HEK293 (cell line): ENCODE measurements at regions not wholly inside any gene's neighbourhood (a gene's known extent, or its start where the extent isn't known, plus 50 kb on each side); places are given as distances from the start of the nearest gene placed in this dataset.

ENCODE experiments used
- CTCF ChIA-PET: fragments of 350-600 bp; formaldehyde crosslinking; extraction: SDS; loops from one replicate; lab custom pipeline; 2021; ENCODE audit warnings: antibody characterized with exemption; lab: Yijun Ruan, JAX
- POLR2A ChIA-PET: fragments of 300-600 bp; formaldehyde crosslinking; extraction: SDS; loops from one replicate; lab custom pipeline; 2020; ENCODE audit warnings: antibody characterized with exemption, inconsistent platforms; lab: Yijun Ruan, JAX
- H3K27ac ChIP-seq: fragments of 200-500 bp; sonication (Bioruptor generic); 2 replicates; pipeline ENCODE4 v1.5.1; 2014; ENCODE audit warnings: low read depth, low read length, control low read depth, inconsistent platforms; ENCODE audit errors: extremely low read depth
- H3K36me3 ChIP-seq, 2 experiments: fragments of 200-500 bp in 1 of 2; sonication (Bioruptor generic) in 1 of 2; 1 replicate in 1 of 2; 2 replicates in 1 of 2; pipeline ENCODE4 v1.5.1; 2014 to 2017; ENCODE audit warnings: inconsistent platforms in 2 of 2, low read length in 2 of 2; ENCODE audit not compliant: control insufficient read depth in 2 of 2, insufficient read depth in 1 of 2
- H3K4me1 ChIP-seq: fragments of 200-500 bp; sonication (Bioruptor generic); 2 replicates; pipeline ENCODE4 v1.5.1; 2014; ENCODE audit warnings: mild to moderate bottlenecking, low read length, inconsistent platforms; ENCODE audit not compliant: control insufficient read depth, insufficient read depth
- H3K4me3 ChIP-seq: 2 replicates; pipeline ENCODE4 v1.5.1; 2011; ENCODE audit warnings: low read depth, mild to moderate bottlenecking, control low read depth, low read length, moderate library complexity
- H3K9me3 ChIP-seq: fragments of 200-500 bp; sonication (Bioruptor generic); 2 replicates; pipeline ENCODE4 v1.5.1; 2014; ENCODE audit warnings: low read depth, low read length, inconsistent platforms; ENCODE audit not compliant: control insufficient read depth, insufficient read depth
- FEZF1 ChIP-seq: fragments of 450-650 bp; formaldehyde crosslinking; IDR thresholded peaks from 2 replicates; pipeline ENCODE4 v1.5.1; 2016; ENCODE audit warnings: missing biosample characterization, missing genetic modification characterization
- MEIS1 ChIP-seq: sonication (generic); formaldehyde crosslinking; IDR thresholded peaks from 2 replicates; pipeline ENCODE4 v1.8.1; 2022; ENCODE audit warnings: missing genetic modification reagents, mild to moderate bottlenecking, borderline replicate concordance
- MYNN ChIP-seq: fragments of 450-650 bp; formaldehyde crosslinking; IDR thresholded peaks from 2 replicates; pipeline ENCODE4 v1.5.1; 2016; ENCODE audit warnings: missing biosample characterization, missing genetic modification characterization, borderline replicate concordance
- SALL2 ChIP-seq: fragments of 450-650 bp; formaldehyde crosslinking; IDR thresholded peaks from 2 replicates; pipeline ENCODE4 v1.5.0; 2017; ENCODE audit warnings: missing biosample characterization, mild to moderate bottlenecking, missing genetic modification characterization, borderline replicate concordance
- SP2 ChIP-seq: fragments of 450-650 bp; formaldehyde crosslinking; IDR thresholded peaks from 2 replicates; pipeline ENCODE4 v1.5.1; 2016; ENCODE audit warnings: missing biosample characterization, missing genetic modification characterization
- WT1 ChIP-seq: fragments of 450-650 bp; formaldehyde crosslinking; IDR thresholded peaks from 2 replicates; pipeline ENCODE4 v1.5.1; 2016; ENCODE audit warnings: missing biosample characterization, missing genetic modification characterization
- YY2 ChIP-seq: fragments of 450-650 bp; formaldehyde crosslinking; IDR thresholded peaks from 2 replicates; pipeline ENCODE4 v1.5.1; 2016; ENCODE audit warnings: missing biosample characterization, missing genetic modification characterization
- ZBTB21 ChIP-seq: fragments of 450-650 bp; formaldehyde crosslinking; IDR thresholded peaks from 2 replicates; pipeline ENCODE4 v1.5.1; 2017; ENCODE audit warnings: missing biosample characterization, missing genetic modification characterization
- ZNF121 ChIP-seq: fragments of 450-650 bp; formaldehyde crosslinking; IDR thresholded peaks from 2 replicates; pipeline ENCODE4 v1.5.1; 2016; ENCODE audit warnings: missing biosample characterization, missing genetic modification characterization
- ZNF174 ChIP-seq: fragments of 450-650 bp; formaldehyde crosslinking; IDR thresholded peaks from 2 replicates; pipeline ENCODE4 v1.5.0; 2017; ENCODE audit warnings: missing biosample characterization, mild to moderate bottlenecking, missing genetic modification characterization
- ZNF184 ChIP-seq: fragments of 450-650 bp; IDR thresholded peaks from 2 replicates; pipeline ENCODE4 v1.5.1; 2018; ENCODE audit warnings: missing biosample characterization, mild to moderate bottlenecking, missing genetic modification characterization
- ZNF335 ChIP-seq: fragments of 450-650 bp; formaldehyde crosslinking; conservative IDR thresholded peaks from 2 replicates; pipeline ENCODE4 v1.5.1; 2016; ENCODE audit warnings: missing biosample characterization, missing genetic modification characterization
- ZNF354C ChIP-seq: fragments of 450-650 bp; formaldehyde crosslinking; IDR thresholded peaks from 2 replicates; pipeline ENCODE4 v1.5.1; 2016; ENCODE audit warnings: missing biosample characterization, missing genetic modification characterization, low read depth, borderline replicate concordance
- ZNF366 ChIP-seq: fragments of 450-650 bp; formaldehyde crosslinking; conservative IDR thresholded peaks from 2 replicates; pipeline ENCODE4 v1.5.1; 2016; ENCODE audit warnings: missing biosample characterization, missing genetic modification characterization
- ZNF37A ChIP-seq: fragments of 450-650 bp; IDR thresholded peaks from 2 replicates; pipeline ENCODE4 v1.5.1; 2018; ENCODE audit warnings: missing biosample characterization, missing genetic modification characterization
- ZNF530 ChIP-seq: fragments of 450-650 bp; formaldehyde crosslinking; IDR thresholded peaks from 2 replicates; pipeline ENCODE4 v1.5.1; 2016; ENCODE audit warnings: low read depth, missing biosample characterization, missing genetic modification characterization
- ZNF571 ChIP-seq: fragments of 450-650 bp; formaldehyde crosslinking; IDR thresholded peaks from 2 replicates; pipeline ENCODE4 v1.5.0; 2017; ENCODE audit warnings: missing biosample characterization, missing genetic modification characterization
- ZNF660 ChIP-seq: fragments of 450-650 bp; IDR thresholded peaks from 2 replicates; pipeline ENCODE4 v1.5.1; 2018; ENCODE audit warnings: missing biosample characterization, mild to moderate bottlenecking, missing genetic modification characterization
- ZNF76 ChIP-seq: fragments of 450-650 bp; formaldehyde crosslinking; IDR thresholded peaks from 2 replicates; pipeline ENCODE4; 2016; ENCODE audit warnings: low read depth, missing biosample characterization, missing genetic modification characterization, borderline replicate concordance
- ZSCAN30 ChIP-seq: fragments of 450-650 bp; IDR thresholded peaks from 2 replicates; pipeline ENCODE4 v1.5.1; 2018; ENCODE audit warnings: missing biosample characterization, mild to moderate bottlenecking, missing genetic modification characterization, moderate library complexity
- TF ChIP-seq, protein P1 (sequence below): fragments of 450-650 bp; formaldehyde crosslinking; IDR thresholded peaks from 2 replicates; pipeline ENCODE4 v1.5.1; 2016; ENCODE audit warnings: missing biosample characterization, missing genetic modification characterization
- TF ChIP-seq, protein P2 (sequence below): fragments of 450-650 bp; formaldehyde crosslinking; IDR thresholded peaks from 2 replicates; pipeline ENCODE4; 2016; ENCODE audit warnings: missing biosample characterization, missing genetic modification characterization
- TF ChIP-seq, protein P3 (sequence below): fragments of 450-650 bp; formaldehyde crosslinking; IDR thresholded peaks from 2 replicates; pipeline ENCODE4 v1.5.1; 2016; ENCODE audit warnings: missing biosample characterization, missing genetic modification characterization, low read depth

DNA sequence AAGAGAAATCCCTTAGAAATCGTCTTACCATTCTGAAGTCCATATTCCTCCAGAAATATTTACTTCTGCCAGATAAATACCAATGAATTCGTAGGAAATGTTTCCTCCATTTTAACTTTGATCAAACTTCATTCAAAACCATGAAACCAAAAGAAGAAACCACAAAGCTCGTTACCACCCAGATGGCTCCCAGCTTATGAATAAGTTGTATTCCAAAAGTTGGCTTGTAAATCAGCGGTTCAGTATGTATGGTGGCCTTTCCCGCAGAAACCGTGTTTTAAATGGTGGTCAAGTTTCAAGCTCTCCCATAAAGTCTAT, 73.6 kb upstream of the RIPOR2 start:
- ChIA-PET CTCF (interaction anchor here (0.7 to 2.1 kb wide), 6 partner anchors 8 to 153 kb away, joined by 3 to 11 read pairs (median 5); no protein-coding TSS in a partner anchor), POLR2A (no interaction called here)
- Histone ChIP-seq H3K36me3 (no peaks in the 10 kb centered on the region), H3K27ac (no peak overlapping the region), H3K9me3 (no peaks in the 10 kb centered on the region), H3K4me3 (no peak overlapping the region), H3K4me1 (no peaks in the 10 kb centered on the region)
- no peak for TF ChIP-seq ZNF366
- no peak for TF ChIP-seq ZNF660 (tag by site-specific recombination)

DNA sequence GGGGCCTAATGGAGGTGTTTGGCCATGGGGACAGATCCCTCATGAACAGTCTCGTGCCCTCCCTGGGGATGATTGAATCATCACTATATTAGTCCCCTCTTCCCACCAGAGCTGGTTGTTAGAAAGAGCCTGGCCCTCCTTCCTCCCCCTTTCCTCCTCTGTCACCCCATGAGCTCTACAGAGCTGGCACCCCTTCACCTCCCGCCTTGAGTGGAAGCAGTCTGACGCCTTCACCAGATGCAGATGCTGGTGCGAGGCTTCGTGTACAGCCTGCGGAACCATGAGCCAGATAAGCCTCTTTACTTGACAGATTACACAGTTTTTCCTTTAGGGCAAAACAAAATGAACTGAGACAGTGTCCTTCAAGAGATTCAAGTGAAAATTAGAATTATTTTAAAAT, 74.4 kb upstream of the RIPOR2 start:
- ChIA-PET POLR2A (no interaction called here), CTCF (interaction anchor here (0.7 to 2.1 kb wide), 5 partner anchors 8 to 154 kb away, joined by 3 to 11 read pairs (median 5); no protein-coding TSS in a partner anchor)
- Histone ChIP-seq H3K36me3 (no peaks in the 10 kb centered on the region), H3K9me3 (no peaks in the 10 kb centered on the region), H3K27ac (no peak overlapping the region), H3K4me3 (no peak overlapping the region), H3K4me1 (no peaks in the 10 kb centered on the region)
- TF ChIP-seq SALL2 (tag by site-specific recombination), result no peak

DNA sequence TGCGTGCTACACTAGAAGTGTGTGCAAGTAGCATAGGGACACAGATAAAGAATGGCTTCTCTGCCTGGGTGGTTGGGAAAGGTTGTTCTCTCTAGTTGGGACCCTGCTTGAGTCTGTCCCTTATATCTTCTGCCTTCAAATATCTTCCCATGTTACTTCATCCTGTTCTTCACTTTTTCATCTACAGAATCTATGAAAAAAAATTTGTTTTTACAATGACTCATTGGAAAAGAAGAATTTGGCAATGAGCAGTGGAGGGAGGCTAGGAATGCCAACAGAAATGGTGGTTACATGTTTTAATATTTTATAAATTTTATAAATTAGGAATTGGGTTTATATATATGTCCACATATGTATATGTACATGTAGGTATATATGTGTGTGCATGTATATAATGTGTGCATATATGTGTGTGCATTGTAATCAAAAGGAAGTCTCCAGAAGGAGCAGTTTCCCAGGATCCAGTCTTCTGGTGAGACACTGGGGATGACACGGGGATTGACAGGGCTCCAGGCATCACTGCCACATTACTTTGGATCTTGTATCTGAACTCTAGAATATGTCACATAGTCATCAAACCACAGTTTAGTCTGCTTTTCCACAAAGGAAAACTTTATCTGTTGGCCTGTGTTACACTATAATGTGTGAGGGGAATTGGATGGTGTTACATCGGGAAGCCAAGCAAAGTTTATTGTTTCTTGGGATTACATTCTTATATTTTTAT, 75.3 kb upstream of the RIPOR2 start:
- Histone ChIP-seq H3K27ac (no peak overlapping the region), H3K36me3 (no peaks in the 10 kb centered on the region), H3K4me1 (no peaks in the 10 kb centered on the region), H3K9me3 (no peaks in the 10 kb centered on the region), H3K4me3 (no peak overlapping the region)
- TF ChIP-seq ZSCAN30 (tag by site-specific recombination), result no peak
- TF ChIP-seq SP2 (tag by site-specific recombination), result no peak
- no peak for TF ChIP-seq ZNF174 (tag by site-specific recombination)
- no peak for TF ChIP-seq WT1 (tag by site-specific recombination)
- TF ChIP-seq FEZF1 (tag by site-specific recombination), result no peak
- TF ChIP-seq, protein P1, sequence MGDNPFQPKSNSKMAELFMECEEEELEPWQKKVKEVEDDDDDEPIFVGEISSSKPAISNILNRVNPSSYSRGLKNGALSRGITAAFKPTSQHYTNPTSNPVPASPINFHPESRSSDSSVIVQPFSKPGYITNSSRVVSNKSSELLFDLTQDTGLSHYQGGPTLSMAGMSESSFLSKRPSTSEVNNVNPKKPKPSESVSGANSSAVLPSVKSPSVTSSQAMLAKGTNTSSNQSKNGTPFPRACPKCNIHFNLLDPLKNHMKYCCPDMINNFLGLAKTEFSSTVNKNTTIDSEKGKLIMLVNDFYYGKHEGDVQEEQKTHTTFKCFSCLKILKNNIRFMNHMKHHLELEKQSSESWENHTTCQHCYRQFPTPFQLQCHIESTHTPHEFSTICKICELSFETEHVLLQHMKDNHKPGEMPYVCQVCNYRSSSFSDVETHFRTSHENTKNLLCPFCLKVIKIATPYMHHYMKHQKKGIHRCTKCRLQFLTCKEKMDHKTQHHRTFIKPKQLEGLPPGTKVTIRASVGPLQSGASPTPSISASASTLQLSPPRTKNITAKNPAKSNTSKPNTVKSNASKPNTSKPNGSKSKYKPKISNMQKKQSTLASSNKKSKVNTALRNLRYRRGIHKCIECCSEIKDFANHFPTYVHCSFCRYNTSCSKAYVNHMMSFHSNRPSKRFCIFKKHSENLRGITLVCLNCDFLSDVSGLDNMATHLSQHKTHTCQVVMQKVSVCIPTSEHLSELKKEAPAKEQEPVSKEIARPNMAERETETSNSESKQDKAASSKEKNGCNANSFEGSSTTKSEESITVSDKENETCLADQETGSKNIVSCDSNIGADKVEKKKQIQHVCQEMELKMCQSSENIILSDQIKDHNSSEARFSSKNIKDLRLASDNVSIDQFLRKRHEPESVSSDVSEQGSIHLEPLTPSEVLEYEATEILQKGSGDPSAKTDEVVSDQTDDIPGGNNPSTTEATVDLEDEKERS (tag by site-specific recombination), result no peak
- no peak for TF ChIP-seq MYNN
- no peak for TF ChIP-seq ZNF121 (tag by site-specific recombination)
- TF ChIP-seq ZNF184 (tag by site-specific recombination), result no peak
- TF ChIP-seq ZNF571 (tag by site-specific recombination), result no peak
- ChIA-PET CTCF (interaction anchor here (0.7 kb wide), 1 partner anchor 298 kb away, joined by 5 read pairs; no protein-coding TSS in a partner anchor), POLR2A (no interaction called here)

DNA sequence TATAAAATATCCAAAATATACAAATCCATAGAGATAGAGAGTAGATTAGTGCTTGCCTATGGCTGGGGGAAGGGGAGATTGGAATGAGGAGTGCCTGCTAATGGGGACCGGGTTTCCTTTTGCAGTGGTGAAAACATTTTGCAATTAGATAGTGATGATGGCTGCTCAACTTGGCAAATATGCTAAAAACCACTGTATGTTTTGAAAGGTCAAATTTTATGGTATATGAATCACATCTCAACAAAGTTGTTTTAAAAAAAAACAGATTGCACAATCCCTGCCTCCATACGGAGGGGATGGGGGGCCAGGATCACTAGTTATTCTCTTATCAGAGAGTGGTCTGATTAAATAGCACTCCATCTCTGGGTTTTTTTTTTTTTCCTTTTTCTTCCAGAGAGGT, 76.9 kb upstream of the RIPOR2 start:
- POLR2A ChIA-PET, result no interaction called here
- CTCF ChIA-PET, result interaction anchor here (0.6 to 2.8 kb wide), 8 partner anchors 8 to 821 kb away, joined by 3 to 16 read pairs (median 3); no protein-coding TSS in a partner anchor
- no peak overlapping the region for H3K27ac ChIP-seq
- no peaks in the 10 kb centered on the region for H3K9me3 ChIP-seq
- no peaks in the 10 kb centered on the region for H3K4me1 ChIP-seq
- H3K36me3 ChIP-seq, result no peaks in the 10 kb centered on the region
- no peak overlapping the region for H3K4me3 ChIP-seq
- TF ChIP-seq ZNF660 (tag by site-specific recombination) (no peak), ZNF37A (tag by site-specific recombination) (no peak), YY2 (tag by site-specific recombination) (no peak), ZBTB21 (no peak), ZNF354C (tag by site-specific recombination) (no peak), ZNF335 (tag by site-specific recombination) (no peak), ZNF76 (no peak), MEIS1 (no peak), ZNF530 (tag by site-specific recombination) (no peak)
- TF ChIP-seq, protein P2, sequence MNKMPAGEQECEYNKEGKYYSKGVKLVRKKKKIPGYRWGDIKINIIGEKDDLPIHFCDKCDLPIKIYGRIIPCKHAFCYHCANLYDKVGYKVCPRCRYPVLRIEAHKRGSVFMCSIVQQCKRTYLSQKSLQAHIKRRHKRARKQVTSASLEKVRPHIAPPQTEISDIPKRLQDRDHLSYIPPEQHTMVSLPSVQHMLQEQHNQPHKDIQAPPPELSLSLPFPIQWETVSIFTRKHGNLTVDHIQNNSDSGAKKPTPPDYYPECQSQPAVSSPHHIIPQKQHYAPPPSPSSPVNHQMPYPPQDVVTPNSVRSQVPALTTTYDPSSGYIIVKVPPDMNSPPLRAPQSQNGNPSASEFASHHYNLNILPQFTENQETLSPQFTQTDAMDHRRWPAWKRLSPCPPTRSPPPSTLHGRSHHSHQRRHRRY (tag by site-specific recombination), result no peak
- TF ChIP-seq, protein P3, sequence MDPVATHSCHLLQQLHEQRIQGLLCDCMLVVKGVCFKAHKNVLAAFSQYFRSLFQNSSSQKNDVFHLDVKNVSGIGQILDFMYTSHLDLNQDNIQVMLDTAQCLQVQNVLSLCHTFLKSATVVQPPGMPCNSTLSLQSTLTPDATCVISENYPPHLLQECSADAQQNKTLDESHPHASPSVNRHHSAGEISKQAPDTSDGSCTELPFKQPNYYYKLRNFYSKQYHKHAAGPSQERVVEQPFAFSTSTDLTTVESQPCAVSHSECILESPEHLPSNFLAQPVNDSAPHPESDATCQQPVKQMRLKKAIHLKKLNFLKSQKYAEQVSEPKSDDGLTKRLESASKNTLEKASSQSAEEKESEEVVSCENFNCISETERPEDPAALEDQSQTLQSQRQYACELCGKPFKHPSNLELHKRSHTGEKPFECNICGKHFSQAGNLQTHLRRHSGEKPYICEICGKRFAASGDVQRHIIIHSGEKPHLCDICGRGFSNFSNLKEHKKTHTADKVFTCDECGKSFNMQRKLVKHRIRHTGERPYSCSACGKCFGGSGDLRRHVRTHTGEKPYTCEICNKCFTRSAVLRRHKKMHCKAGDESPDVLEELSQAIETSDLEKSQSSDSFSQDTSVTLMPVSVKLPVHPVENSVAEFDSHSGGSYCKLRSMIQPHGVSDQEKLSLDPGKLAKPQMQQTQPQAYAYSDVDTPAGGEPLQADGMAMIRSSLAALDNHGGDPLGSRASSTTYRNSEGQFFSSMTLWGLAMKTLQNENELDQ (tag by site-specific recombination), result no peak
